IMR-90 (cell line): ENCODE measurements at regions not wholly inside any gene's neighbourhood (a gene's known extent, or its start where the extent isn't known, plus 50 kb on each side); places are given as distances from the start of the nearest gene placed in this dataset.

Source experiments
- ATAC-seq: fragments of 200-7000 bp; cut with Tn5 transposase; 2 replicates; pipeline ENCODE4 v1.9.1; 2020; ENCODE audit warnings: low read depth, mild to moderate bottlenecking, moderate library complexity
- BruUV-seq: library from RNA; stranded (reverse); fragments of 400-500 nt; replicated peaks from 2 replicates; lab custom pipeline; 2021; lab: Mats Ljungman, UMichigan
- CTCF ChIA-PET: fragments of 300-600 bp; formaldehyde crosslinking; extraction: SDS; loops from one replicate; lab custom pipeline; 2021; ENCODE audit warnings: antibody characterized with exemption; lab: Yijun Ruan, JAX
- POLR2A ChIA-PET: fragments of 300-600 bp; sonication (Branson Sonifier 250); formaldehyde crosslinking; loops from one replicate; lab custom pipeline; 2022; ENCODE audit warnings: antibody characterized with exemption; ENCODE audit not compliant: unreplicated experiment; lab: Charles Lee
- DNase-seq: peaks from one replicate; pipeline ENCODE4 v3.0.0; 2013
- H2AFZ ChIP-seq: replicated peaks from 2 replicates; pipeline ENCODE3; 2013; ENCODE audit warnings: low read length, mild to moderate bottlenecking; ENCODE audit not compliant: poor library complexity
- H2AK5ac ChIP-seq: 2 replicates; pipeline ENCODE4 v1.6.1; 2013; ENCODE audit warnings: low read depth, low read length, inconsistent platforms
- H2AK9ac ChIP-seq: replicated peaks from 2 replicates; pipeline ENCODE3; 2013; ENCODE audit warnings: mild to moderate bottlenecking, low read depth, low read length, moderate library complexity; ENCODE audit not compliant: poor library complexity
- H2BK120ac ChIP-seq: 2 replicates; pipeline ENCODE4 v1.6.1; 2013; ENCODE audit warnings: low read depth, low read length, inconsistent platforms
- H2BK15ac ChIP-seq: 3 replicates; pipeline ENCODE4 v1.6.1; 2013; ENCODE audit warnings: low read depth, low read length, inconsistent platforms
- H2BK20ac ChIP-seq: 2 replicates; pipeline ENCODE4 v1.6.1; 2013; ENCODE audit warnings: low read depth, mild to moderate bottlenecking, inconsistent platforms, low read length, moderate library complexity
- H2BK5ac ChIP-seq: 2 replicates; pipeline ENCODE4 v1.6.1; 2013; ENCODE audit warnings: mild to moderate bottlenecking, low read depth, low read length, inconsistent platforms; ENCODE audit not compliant: poor library complexity, severe bottlenecking
- H3K14ac ChIP-seq: replicated peaks from 2 replicates; pipeline ENCODE4 v1.6.1; 2013; ENCODE audit warnings: low read depth, low read length, inconsistent platforms
- H3K18ac ChIP-seq: 2 replicates; pipeline ENCODE4 v1.6.1; 2013; ENCODE audit warnings: low read depth, low read length, control low read depth
- H3K23ac ChIP-seq: 2 replicates; pipeline ENCODE4 v1.6.1; 2013; ENCODE audit warnings: low read depth, low read length, inconsistent platforms
- H3K27ac ChIP-seq: 2 replicates; pipeline ENCODE4 v1.5.1; 2013; ENCODE audit warnings: mild to moderate bottlenecking, control low read depth, low read length; ENCODE audit not compliant: insufficient read depth
- H3K27me3 ChIP-seq: 2 replicates; pipeline ENCODE4 v1.6.1; 2013; ENCODE audit warnings: low read length; ENCODE audit not compliant: control insufficient read depth, insufficient read depth
- H3K36me3 ChIP-seq: 2 replicates; pipeline ENCODE4 v1.6.1; 2013; ENCODE audit warnings: low read length, mixed read lengths; ENCODE audit not compliant: control insufficient read depth, insufficient read depth
- H3K4ac ChIP-seq: 2 replicates; pipeline ENCODE4 v1.6.1; 2013; ENCODE audit warnings: low read depth, low read length, inconsistent platforms
- H3K4me1 ChIP-seq: 2 replicates; pipeline ENCODE4 v1.6.1; 2013; ENCODE audit warnings: low read length, mixed read lengths; ENCODE audit not compliant: control insufficient read depth, insufficient read depth
- H3K4me2 ChIP-seq: 2 replicates; pipeline ENCODE4 v1.6.1; 2013; ENCODE audit warnings: low read depth, mild to moderate bottlenecking, control low read depth, low read length, moderate library complexity
- H3K4me3 ChIP-seq: 2 replicates; pipeline ENCODE4 v1.5.1; 2013; ENCODE audit warnings: low read depth, mild to moderate bottlenecking, control low read depth, low read length, moderate library complexity; ENCODE audit not compliant: insufficient read depth
- H3K56ac ChIP-seq: 2 replicates; pipeline ENCODE4 v1.6.1; 2013; ENCODE audit warnings: low read length, inconsistent platforms; ENCODE audit not compliant: insufficient read depth; ENCODE audit errors: extremely low read depth
- H3K79me1 ChIP-seq, 2 experiments: 2 replicates each; pipeline ENCODE4 v1.6.1; 2013; ENCODE audit warnings: low read length in 2 of 2, inconsistent platforms in 1 of 2, low read depth in 1 of 2
- H3K9ac ChIP-seq: 2 replicates; pipeline ENCODE4 v1.6.1; 2013; ENCODE audit warnings: low read depth, low read length, control low read depth
- H3K9me1 ChIP-seq: 2 replicates; pipeline ENCODE4 v1.6.1; 2013; ENCODE audit warnings: low read length, inconsistent platforms; ENCODE audit not compliant: insufficient read depth
- H3K9me3 ChIP-seq: 2 replicates; pipeline ENCODE4 v1.6.1; 2013; ENCODE audit warnings: low read length; ENCODE audit not compliant: control insufficient read depth, insufficient read depth
- H4K20me1 ChIP-seq: 2 replicates; pipeline ENCODE4 v1.6.1; 2013; ENCODE audit warnings: low read length, inconsistent platforms; ENCODE audit not compliant: insufficient read depth
- H4K5ac ChIP-seq: 2 replicates; pipeline ENCODE4 v1.6.1; 2013; ENCODE audit warnings: mild to moderate bottlenecking, low read depth, low read length, control low read depth
- H4K8ac ChIP-seq, 2 experiments: 2 replicates each; pipeline ENCODE4 v1.6.1; 2013; ENCODE audit warnings: low read depth in 2 of 2, low read length in 2 of 2, control low read depth in 1 of 2, inconsistent platforms in 1 of 2
- H4K91ac ChIP-seq: 2 replicates; pipeline ENCODE4 v1.6.1; 2013; ENCODE audit warnings: low read depth, low read length, inconsistent platforms; ENCODE audit not compliant: insufficient read depth
- CHD1 ChIP-seq: IDR thresholded peaks from 2 replicates; pipeline ENCODE4 v1.6.1; 2012; ENCODE audit warnings: low read depth, low read length, improper control_type of control experiment
- WGBS, 2 experiments: methylation state at CpG; one replicate each; pipeline versions ENCODE4 v1.1.5 to v1.1.7; 2013; ENCODE audit warnings: missing lambda C conversion rate in 2 of 2; ENCODE audit not compliant: insufficient read length in 1 of 2; ENCODE audit errors: extremely low coverage in 2 of 2; 5-methylcytosine and 5-hydroxymethylcytosine counted together
- dilution Hi-C: fragments of 300-500 bp; cut with HindIII; formaldehyde crosslinking; loops from one replicate; pipeline ENCODE4 v1.14.3; 2018; ENCODE audit warnings: low sequenced_read_pairs; ENCODE audit not compliant: unreplicated experiment
- in situ Hi-C: fragments of 300-500 bp; cut with MboI; formaldehyde crosslinking; loops from 3 replicates; pipeline ENCODE4 v1.14.3; 2019; ENCODE audit warnings: low sequenced_read_pairs, inconsistent platforms, mixed read lengths
- intact Hi-C: fragments of 100-400 bp; cut with micrococcal nuclease; formaldehyde crosslinking; loops from 2 replicates; pipeline ENCODE4 v1.10.0; 2022

- no peak overlapping the region for H3K4me2 ChIP-seq
- WGBS, 2 experiments = no CpG with 5 or more reads among the region's 1 CpG
Observed at GRCh38 chr7:26948617-26949118, 84.3 kb upstream of the SKAP2 start.

More at GRCh38 chr7:26948617-26949118, 84.3 kb upstream of the SKAP2 start:
- H3K23ac ChIP-seq = no peak overlapping the region
- H2BK15ac ChIP-seq = no peak overlapping the region
- H2AK5ac ChIP-seq = no peak overlapping the region
- no peaks in the 10 kb centered on the region for H3K9me3 ChIP-seq
- H4K8ac ChIP-seq = no peak overlapping the region
- H3K9ac ChIP-seq = no peak overlapping the region
- BruUV-seq = no TSS peak
- no peaks in the 10 kb centered on the region for H4K20me1 ChIP-seq
- no peak overlapping the region for H2BK120ac ChIP-seq
- H3K79me1 ChIP-seq = no peaks in the 10 kb centered on the region
- no peak overlapping the region for H3K56ac ChIP-seq
- H3K36me3 ChIP-seq = no peaks in the 10 kb centered on the region
- no peak overlapping the region for H3K14ac ChIP-seq
- no peak overlapping the region for H3K18ac ChIP-seq
- no peak for DNase-seq
- POLR2A ChIA-PET = no interaction called here
- no peaks in the 10 kb centered on the region for H3K4me1 ChIP-seq
- no peak overlapping the region for H2AK9ac ChIP-seq
- CTCF ChIA-PET = interaction anchor here (0.5 to 1.2 kb wide), 3 partner anchors 10 to 18 kb away, joined by 3 to 4 read pairs (median 3); no protein-coding TSS in a partner anchor
- in situ Hi-C loops (no loop called here), dilution Hi-C loops (no loop called here), intact Hi-C loops (no loop called here)
- H2AFZ ChIP-seq = no peak overlapping the region
- H3K27me3 ChIP-seq = peaks cover 1% of the 10 kb centered on the region
- ATAC-seq = no peak
- no peak overlapping the region for H2BK5ac ChIP-seq
- no peak for TF ChIP-seq CHD1
- H2BK20ac ChIP-seq = no peak overlapping the region
- H3K4me3 ChIP-seq = no peak overlapping the region
- H3K9me1 ChIP-seq = no peaks in the 10 kb centered on the region
- no peak overlapping the region for H3K27ac ChIP-seq
- H4K91ac ChIP-seq = no peak overlapping the region
- H4K5ac ChIP-seq = no peak overlapping the region
- no peak overlapping the region for H3K4ac ChIP-seq
